SK-N-SH treated with all-trans-retinoic acid at 6 μM for 48 hours (cell line): ENCODE measurements at regions not wholly inside any gene's neighbourhood (a gene's known extent, or its start where the extent isn't known, plus 50 kb on each side); places are given as distances from the start of the nearest gene placed in this dataset.

ENCODE experiments used
- ATAC-seq: fragments of 200-7000 bp; cut with Tn5 transposase; 3 replicates; pipeline ENCODE4 v1.9.1; 2020; ENCODE audit warnings: mild to moderate bottlenecking, moderate library complexity
- ARNTL ChIP-seq: fragments of 450-650 bp; formaldehyde crosslinking; IDR thresholded peaks from 2 replicates; pipeline ENCODE4 v1.5.0; 2020; ENCODE audit warnings: low read depth, mild to moderate bottlenecking, moderate library complexity, borderline replicate concordance
- BACH2 ChIP-seq: fragments of 250-450 bp; sonication (Bioruptor Pico); IDR thresholded peaks from 2 replicates; pipeline ENCODE4 v1.9.0; 2021; ENCODE audit warnings: mild to moderate bottlenecking, borderline replicate concordance
- CREB5 ChIP-seq: fragments of 250-450 bp; sonication (Bioruptor Pico); IDR thresholded peaks from 2 replicates; pipeline ENCODE4 v1.5.1; 2020; ENCODE audit warnings: low read depth, mild to moderate bottlenecking, moderate library complexity
- CSDC2 ChIP-seq: fragments of 250-450 bp; sonication (Bioruptor Pico); IDR thresholded peaks from 2 replicates; pipeline ENCODE4 v1.5.0; 2020; ENCODE audit warnings: mild to moderate bottlenecking, moderate library complexity
- CSRNP3 ChIP-seq: fragments of 250-450 bp; sonication (Bioruptor Pico); IDR thresholded peaks from 2 replicates; pipeline ENCODE4 v1.5.1; 2021; ENCODE audit warnings: mild to moderate bottlenecking, moderate library complexity
- GLIS3 ChIP-seq: fragments of 250-450 bp; sonication (Bioruptor Pico); IDR thresholded peaks from 2 replicates; pipeline ENCODE4 v1.5.0; 2020; ENCODE audit warnings: mild to moderate bottlenecking, moderate library complexity
- ISL1 ChIP-seq: fragments of 250-450 bp; sonication (Bioruptor Pico); IDR thresholded peaks from 2 replicates; pipeline ENCODE4 v2.1.2; 2022; ENCODE audit warnings: mild to moderate bottlenecking, moderate library complexity
- OSR1 ChIP-seq: fragments of 250-450 bp; sonication (Bioruptor Pico); IDR thresholded peaks from 2 replicates; pipeline ENCODE4 v1.8.0; 2022; ENCODE audit warnings: moderate library complexity, mild to moderate bottlenecking, inconsistent platforms
- PATZ1 ChIP-seq: fragments of 250-450 bp; sonication (Bioruptor Pico); IDR thresholded peaks from 2 replicates; pipeline ENCODE4 v1.8.0; 2020; ENCODE audit warnings: mild to moderate bottlenecking, moderate library complexity, borderline replicate concordance
- POU6F1 ChIP-seq: fragments of 250-450 bp; sonication (Bioruptor Pico); IDR thresholded peaks from 2 replicates; pipeline ENCODE4 v1.8.0; 2021; ENCODE audit warnings: low read depth, mild to moderate bottlenecking, moderate library complexity, borderline replicate concordance
- PPARA ChIP-seq: fragments of 250-450 bp; sonication (Bioruptor Pico); IDR thresholded peaks from 2 replicates; pipeline ENCODE4 v1.5.0; 2020; ENCODE audit warnings: mild to moderate bottlenecking, borderline replicate concordance
- RARB ChIP-seq: fragments of 250-450 bp; sonication (Bioruptor Pico); IDR thresholded peaks from 2 replicates; pipeline ENCODE4 v1.8.0; 2021; ENCODE audit warnings: mild to moderate bottlenecking, moderate library complexity
- SNAI2 ChIP-seq: fragments of 250-450 bp; sonication (Bioruptor Pico); IDR thresholded peaks from 2 replicates; pipeline ENCODE4 v1.5.0; 2020; ENCODE audit warnings: mild to moderate bottlenecking, moderate library complexity
- TCF4 ChIP-seq: fragments of 250-450 bp; sonication (Bioruptor Pico); IDR thresholded peaks from 2 replicates; pipeline ENCODE4 v1.8.0; 2021; ENCODE audit warnings: mild to moderate bottlenecking, moderate library complexity, borderline replicate concordance
- TOX ChIP-seq: fragments of 250-450 bp; sonication (Bioruptor Pico); IDR thresholded peaks from 2 replicates; pipeline ENCODE4 v1.8.0; 2021; ENCODE audit warnings: mild to moderate bottlenecking, moderate library complexity, borderline replicate concordance
- TSHZ2 ChIP-seq: fragments of 250-450 bp; sonication (Bioruptor Pico); IDR thresholded peaks from 2 replicates; pipeline ENCODE4 v1.5.0; 2020; ENCODE audit warnings: mild to moderate bottlenecking, moderate library complexity
- ZFP3 ChIP-seq: fragments of 250-450 bp; sonication (Bioruptor Pico); IDR thresholded peaks from 2 replicates; pipeline ENCODE4 v1.5.0; 2020; ENCODE audit warnings: mild to moderate bottlenecking, moderate library complexity
- ZFP30 ChIP-seq: fragments of 450-650 bp; formaldehyde crosslinking; IDR thresholded peaks from 2 replicates; pipeline ENCODE4 v1.5.0; 2022; ENCODE audit warnings: mild to moderate bottlenecking, moderate library complexity
- ZNF565 ChIP-seq: fragments of 450-650 bp; formaldehyde crosslinking; conservative IDR thresholded peaks from 2 replicates; pipeline ENCODE4 v1.5.0; 2020; ENCODE audit warnings: low read depth, mild to moderate bottlenecking, moderate library complexity
- ZNF70 ChIP-seq: fragments of 450-650 bp; formaldehyde crosslinking; IDR thresholded peaks from 2 replicates; pipeline ENCODE4 v1.5.0; 2020; ENCODE audit warnings: mild to moderate bottlenecking, moderate library complexity
- ZNF8 ChIP-seq: fragments of 450-650 bp; formaldehyde crosslinking; IDR thresholded peaks from 2 replicates; pipeline ENCODE4 v1.5.0; 2020; ENCODE audit warnings: mild to moderate bottlenecking, moderate library complexity

GRCh38 chr13:81409284-81409683, 1068.4 kb upstream of the SPRY2 start (continued):
- TF ChIP-seq ZNF565 (CRISPR knock-in tag) (no peak), PPARA (CRISPR knock-in tag) (no peak)
- TF ChIP-seq, all 23 proteins: peak for 0

- no peak for TF ChIP-seq TSHZ2 (CRISPR knock-in tag)
- TF ChIP-seq GLIS3 (CRISPR knock-in tag), result no peak
- no peak for TF ChIP-seq CREB5 (CRISPR knock-in tag)
- TF ChIP-seq ARNTL, result no peak
- TF ChIP-seq RARB (CRISPR knock-in tag), result no peak
- TF ChIP-seq, all 23 proteins: peak for 0
- ATAC-seq, result no peak
These were observed 1067.7 kb upstream of the SPRY2 start for GRCh38 chr13:81408647-81409046.

- no peak for ATAC-seq
- no peak for TF ChIP-seq ISL1
- no peak for TF ChIP-seq TSHZ2 (CRISPR knock-in tag)
- TF ChIP-seq CSDC2 (CRISPR knock-in tag), result no peak
- no peak for TF ChIP-seq CSRNP3 (CRISPR knock-in tag)
- no peak for TF ChIP-seq SNAI2 (CRISPR knock-in tag)
- no peak for TF ChIP-seq PPARA (CRISPR knock-in tag)
- no peak for TF ChIP-seq ZNF70
- TF ChIP-seq PATZ1 (CRISPR knock-in tag), result no peak
- TF ChIP-seq ZNF565 (CRISPR knock-in tag), result no peak
- TF ChIP-seq POU6F1 (CRISPR knock-in tag), result no peak
- TF ChIP-seq CREB5 (CRISPR knock-in tag), result no peak
- TF ChIP-seq TCF4 (CRISPR knock-in tag), result no peak
- TF ChIP-seq OSR1, result no peak
- no peak for TF ChIP-seq BACH2 (CRISPR knock-in tag)
- TF ChIP-seq TOX, result no peak
- TF ChIP-seq ARNTL, result no peak
- TF ChIP-seq ZFP30 (CRISPR knock-in tag), result no peak
- no peak for TF ChIP-seq ZNF8 (CRISPR knock-in tag)
- TF ChIP-seq GLIS3 (CRISPR knock-in tag), result no peak
- TF ChIP-seq ZFP3, result no peak
These were observed 1065.8 kb upstream of the SPRY2 start for GRCh38 chr13:81406639-81407292.
